NCI-H345 treated with DMSO at 0.1 percent for 48 hours (cell line): ENCODE measurements at regions not wholly inside any gene's neighbourhood (a gene's known extent, or its start where the extent isn't known, plus 50 kb on each side); places are given as distances from the start of the nearest gene placed in this dataset.

Source experiments
- DNase-seq: peaks from one replicate; lab custom pipeline; 2025; ENCODE audit not compliant: unreplicated experiment; lab: John Stamatoyannopoulos, UW

DNA sequence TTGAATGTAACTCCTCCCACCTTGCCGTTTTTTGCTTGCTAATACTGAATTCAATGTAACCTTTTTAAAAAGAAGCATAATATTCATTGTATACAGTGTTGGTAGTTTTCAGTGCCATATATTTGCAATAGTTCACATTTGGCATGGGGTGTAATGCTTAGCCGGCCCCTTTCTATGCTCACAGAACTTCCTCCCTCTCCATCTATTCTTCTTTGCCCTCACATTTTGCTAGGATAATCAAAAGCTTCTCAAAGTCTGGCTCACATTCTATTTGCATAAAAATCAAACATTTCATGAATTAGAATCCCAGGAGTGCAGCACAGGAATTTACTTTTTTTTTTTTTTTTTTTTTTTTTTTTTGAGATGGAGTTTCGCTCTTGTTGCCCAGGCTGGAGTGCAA lies 226.3 kb upstream of the MPDZ start:
- no peak for DNase-seq

DNA sequence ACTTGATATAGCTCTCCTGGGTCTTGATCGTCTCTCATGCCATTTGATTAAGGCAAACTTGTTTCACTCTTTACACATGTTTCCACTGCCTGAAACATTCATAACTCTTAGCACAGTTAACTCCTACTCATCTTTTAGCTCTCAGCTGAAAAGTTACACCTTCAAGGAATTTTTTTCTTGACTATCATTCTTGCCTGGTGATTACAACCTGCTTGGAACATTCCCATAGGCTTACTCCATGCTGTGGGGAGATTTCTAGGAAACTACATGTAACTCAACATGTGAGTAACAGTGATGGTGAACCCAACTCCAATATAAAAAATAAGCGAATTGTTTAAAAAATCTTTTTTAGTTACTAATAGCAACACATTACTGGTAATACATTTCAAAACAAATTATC lies 224.1 kb upstream of the MPDZ start:
- no peak for DNase-seq

DNA sequence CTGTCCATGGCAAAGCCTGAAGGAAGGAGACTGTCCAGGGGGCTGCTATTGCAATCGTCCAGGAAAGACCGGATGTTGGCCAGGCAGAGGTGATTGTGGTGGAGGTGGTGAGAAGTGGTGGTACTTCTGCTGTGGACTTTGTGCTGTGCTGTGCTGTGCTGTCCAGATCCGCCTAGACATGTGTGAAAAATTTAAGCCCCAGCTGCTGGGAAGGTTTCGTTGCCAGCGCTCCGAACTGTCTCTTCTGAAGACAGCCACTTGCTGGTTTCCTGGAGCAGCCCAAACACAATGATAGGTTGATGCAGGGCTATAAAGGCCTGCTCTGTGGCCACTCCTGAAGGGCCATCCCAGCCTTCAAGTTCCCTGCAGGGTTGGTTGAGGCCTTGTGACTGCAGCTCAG lies 223.0 kb upstream of the MPDZ start:
- DNase-seq = no peak

DNA sequence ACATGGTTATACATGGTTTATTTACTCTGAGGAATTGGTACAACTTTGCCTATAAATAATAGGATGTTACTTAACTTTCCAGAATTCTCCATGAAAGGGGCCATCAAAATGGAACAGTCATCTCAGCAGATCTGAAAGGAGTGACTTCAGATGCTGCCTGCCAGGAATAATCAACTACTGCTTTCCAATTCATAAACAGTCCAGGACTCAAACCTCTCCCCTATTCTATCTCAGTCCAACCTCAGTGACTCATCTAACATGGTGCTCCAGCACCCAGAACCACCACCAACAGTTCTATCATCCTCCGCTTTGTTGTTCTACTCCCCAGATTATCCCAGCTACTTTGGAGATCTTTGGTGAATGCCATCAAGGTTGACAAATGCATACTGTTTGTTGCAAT lies 221.5 kb upstream of the MPDZ start:
- no peak for DNase-seq

DNA sequence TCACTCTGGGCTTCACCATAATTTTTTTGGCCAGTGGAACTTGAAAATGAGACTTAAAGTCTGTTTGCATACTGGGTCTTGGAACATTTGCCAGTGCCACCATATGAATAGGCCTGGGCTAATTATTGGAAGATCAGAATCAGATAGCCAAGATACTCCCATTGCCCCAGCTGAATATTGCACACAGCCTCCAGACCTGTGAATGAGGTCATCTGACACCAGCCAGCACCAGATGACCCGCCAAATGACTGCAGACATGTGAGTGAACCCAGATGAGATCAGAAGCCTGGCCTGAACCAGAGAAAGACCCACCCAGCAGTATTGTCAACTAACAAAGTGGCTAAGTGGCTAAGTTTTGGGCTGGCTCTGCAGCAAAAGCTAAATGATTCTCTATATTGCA lies 220.5 kb upstream of the MPDZ start:
- DNase-seq = no peak

DNA sequence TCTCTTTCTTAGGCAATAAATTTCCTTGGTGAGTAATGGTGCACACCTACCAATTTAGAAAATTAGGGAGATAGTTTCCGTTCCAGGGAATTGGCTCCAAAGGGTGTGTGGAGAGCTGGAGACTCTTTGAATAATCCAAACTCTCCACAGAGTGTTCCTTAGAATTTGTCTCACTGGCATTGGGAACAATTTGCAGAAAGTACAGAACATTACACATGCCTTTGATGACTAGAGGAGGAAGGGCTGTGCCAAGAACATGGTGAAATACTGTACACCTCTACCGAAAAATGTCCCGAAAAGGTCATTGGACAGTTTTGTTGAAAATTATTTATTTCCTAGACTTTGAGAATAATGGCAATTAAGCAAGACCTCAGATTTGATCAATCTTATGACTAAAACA lies 214.2 kb upstream of the MPDZ start:
- DNase-seq = no peak

DNA sequence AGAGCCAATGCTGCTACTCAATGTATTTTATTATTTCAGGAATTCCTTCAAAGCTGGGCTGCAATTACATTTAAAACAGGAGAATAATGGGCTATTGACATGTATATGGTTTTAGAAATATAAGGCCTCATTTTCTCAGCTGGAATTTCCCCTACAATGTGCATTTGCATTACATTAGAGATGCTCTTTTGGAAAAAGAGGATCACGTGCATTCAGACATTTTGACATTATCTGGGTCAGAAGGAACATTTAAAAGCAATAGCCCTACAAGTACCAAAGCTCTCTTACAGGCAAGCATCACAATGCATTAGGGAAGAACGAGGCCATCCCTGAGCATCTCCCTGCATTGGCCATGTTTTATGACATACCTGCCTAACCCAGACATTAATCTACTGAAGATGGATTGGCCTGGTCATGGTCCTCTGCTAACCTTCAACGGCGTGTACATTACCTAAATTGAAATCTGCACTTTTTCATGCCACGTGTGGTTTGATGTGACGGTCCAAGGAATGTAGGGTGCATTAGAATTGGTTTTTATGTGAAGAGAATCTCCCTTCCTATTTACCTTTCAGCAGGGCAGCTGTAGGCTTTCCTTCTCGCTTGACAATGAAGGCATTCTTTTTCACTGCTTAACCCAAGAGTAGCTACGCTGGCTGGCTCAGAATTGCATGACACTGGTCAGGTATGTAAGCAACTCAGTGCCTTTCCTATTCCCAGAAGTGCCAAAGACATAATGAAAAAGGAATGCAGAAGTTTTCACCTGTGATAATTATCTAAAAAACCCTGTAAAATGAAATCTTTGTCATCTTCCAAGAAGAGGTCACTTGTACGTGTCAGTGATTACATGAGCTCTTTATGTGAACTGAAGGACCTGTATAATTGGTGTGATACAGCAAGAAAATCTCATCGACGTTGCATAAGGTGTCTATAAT lies 212.3 kb upstream of the MPDZ start:
- DNase-seq = no peak

DNA sequence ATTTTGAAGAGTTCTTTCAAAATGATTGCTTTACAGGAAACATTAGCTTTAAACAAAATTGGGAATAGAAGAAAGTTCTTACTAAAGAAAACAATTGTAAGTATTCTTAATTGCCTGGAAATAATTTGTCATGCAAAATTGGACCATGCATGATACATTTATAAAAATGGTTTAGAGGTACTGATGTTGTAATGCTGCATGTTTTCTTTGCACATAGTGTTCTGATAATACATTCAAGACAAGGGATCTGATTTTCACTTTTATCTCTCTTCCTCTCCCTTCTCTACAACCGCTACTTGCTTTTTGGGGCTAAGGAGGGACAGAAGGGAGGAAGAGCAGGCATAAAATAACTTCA lies 211.6 kb upstream of the MPDZ start:
- DNase-seq = no peak

DNA sequence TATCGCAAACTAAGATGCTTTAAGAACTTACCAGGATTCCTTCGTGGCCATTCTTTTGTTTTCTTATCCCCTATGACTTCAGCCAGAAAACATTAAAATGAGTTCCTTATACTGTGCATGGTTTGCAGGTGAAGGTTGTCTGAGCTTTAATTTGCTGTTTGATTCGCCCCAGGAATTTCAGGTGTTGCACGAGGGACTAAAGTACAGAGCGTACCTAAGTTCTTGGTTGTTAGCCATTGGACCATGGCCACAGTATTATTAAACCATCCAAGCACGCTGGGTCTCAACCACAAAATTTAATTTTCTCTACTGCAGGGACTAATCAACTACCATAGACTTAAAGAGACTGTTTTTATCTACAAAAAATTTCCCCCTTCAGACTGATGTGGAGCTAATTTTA lies 208.4 kb upstream of the MPDZ start:
- DNase-seq = no peak

DNA sequence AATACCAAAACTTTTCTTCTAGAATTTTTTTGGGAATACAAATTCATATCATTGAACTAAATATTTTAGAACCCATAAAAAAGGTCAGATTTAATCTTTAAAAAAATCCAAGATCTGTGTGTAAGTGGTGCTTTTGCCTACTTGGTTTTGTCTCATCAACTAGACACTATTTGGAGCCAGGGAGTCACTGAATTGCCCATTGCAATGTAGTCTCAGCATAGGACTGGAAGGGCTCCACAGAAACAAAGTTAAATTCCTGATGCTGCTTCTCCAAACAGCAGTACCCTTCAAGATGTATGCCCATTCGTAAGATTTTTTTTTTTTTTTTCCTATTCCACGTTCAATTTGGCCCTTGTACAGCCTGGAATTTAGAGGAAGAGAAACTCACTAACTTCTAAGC lies 208.0 kb upstream of the MPDZ start:
- DNase-seq = no peak

DNA sequence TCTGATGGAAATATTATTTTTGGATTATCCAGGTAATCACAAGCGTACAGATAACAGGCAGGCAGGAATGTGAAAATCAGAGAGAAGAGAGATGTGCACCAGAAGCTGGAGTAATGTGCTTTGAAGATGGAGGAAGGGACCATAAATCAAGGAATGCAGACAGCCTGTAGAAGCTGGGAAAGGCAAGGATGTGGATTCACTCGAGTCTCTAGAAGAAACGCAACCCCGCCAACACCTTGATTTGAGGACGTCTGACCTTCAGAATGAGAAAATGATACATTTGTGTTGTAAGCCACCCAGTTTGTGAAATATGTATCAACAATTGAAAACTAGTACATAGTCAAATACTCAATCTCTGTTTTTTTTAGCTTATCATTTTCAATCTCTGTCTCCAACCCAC lies 207.6 kb upstream of the MPDZ start:
- DNase-seq = no peak

DNA sequence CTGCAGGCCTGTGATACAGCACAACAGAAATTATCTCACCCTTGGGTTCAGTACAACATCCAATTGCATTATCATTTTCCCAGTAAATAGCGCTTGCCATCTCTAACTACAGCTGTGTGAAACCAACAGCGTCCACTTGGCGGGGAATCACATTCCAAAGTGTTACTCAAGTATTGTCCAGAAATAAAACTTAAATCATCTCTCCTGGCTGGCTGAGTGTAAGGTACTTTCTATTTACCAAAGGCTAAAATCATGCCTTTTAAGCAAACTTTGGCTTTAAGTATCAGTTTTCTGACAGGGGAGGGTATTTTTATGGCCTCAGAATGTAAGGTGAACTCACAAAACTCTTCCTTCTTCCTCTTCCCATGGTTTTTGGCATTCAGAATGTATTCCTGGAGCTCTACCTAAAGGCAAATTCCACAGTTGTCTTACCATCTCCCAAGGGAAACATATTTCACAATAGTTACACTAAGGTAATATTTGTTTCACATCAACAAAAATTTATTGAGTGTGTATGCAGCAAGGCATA lies 205.6 kb upstream of the MPDZ start:
- no peak for DNase-seq

DNA sequence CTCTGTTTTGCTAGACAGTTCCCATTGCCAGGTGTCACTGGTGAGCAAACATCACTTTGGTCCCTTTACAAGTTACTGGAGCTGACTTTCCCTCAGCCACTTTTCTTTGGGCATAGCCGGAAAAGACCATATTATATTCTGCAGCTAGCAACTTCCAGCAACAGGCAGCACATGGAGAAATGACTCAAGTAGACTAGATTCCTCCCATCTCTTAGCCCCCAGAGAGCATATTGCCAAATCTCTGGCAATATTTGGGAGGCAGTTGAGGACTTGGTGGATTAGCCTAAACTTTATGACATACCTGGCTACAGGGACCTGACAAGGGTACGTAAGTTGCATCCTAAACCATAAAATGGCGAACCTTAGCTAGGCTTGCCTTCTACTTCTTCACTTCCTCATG lies 204.7 kb upstream of the MPDZ start:
- no peak for DNase-seq

DNA sequence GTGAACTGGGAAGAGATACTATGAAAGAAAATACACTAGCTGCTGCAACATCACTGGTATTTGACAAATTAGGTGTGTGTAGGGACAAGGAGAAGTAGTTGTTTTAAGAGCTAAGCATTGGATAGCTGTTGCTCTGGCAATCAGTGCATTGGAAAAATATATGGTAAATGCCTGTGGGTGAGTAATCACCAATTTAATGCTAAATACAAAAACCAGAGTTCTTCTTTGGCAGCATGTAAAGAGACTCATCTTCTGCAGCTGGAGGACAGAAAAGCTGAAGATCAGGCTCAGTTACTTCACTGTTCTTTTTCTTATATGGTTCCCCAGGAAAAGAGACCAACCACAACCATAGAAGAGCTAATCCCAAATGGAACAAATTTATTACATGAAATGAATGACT lies 201.8 kb upstream of the MPDZ start:
- DNase-seq = no peak

DNA sequence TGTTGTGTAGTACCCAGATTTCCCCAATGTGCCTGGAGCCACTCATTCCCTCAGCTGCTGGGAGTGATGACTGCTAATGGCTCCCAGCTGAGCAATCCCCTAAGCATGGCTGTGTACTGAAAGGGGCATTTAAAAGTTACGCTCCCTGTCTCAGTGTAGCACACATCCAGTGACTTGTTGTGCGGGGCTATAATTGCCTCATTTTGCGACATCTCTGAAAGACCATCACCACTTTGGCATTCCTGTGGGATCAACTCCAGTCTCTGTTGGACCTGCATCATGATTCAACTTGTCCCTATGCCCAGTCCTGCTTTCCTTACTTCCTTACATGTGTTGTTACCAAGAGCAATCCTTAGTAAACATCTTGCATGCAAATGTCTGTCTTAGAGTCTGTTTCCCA lies 201.2 kb upstream of the MPDZ start:
- no peak for DNase-seq

DNA sequence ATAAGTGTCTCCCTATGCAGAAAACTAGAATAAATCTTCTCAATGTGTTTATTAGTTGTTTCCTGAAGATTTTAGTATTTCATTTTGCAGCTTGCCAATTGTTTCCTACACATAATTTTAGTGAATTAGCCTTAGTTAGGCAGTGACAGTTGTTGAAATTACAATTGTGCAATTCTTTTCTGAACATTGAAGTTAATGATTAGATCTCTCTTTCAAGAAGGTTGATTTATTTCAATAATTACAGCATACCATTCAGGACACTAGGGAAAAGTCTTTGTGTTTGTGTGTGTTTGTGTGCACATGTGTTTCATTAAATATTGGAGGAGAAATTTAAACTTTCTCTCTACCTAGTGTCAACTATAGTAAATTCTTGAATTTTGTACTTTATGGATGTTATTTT lies 199.6 kb upstream of the MPDZ start:
- no peak for DNase-seq

DNA sequence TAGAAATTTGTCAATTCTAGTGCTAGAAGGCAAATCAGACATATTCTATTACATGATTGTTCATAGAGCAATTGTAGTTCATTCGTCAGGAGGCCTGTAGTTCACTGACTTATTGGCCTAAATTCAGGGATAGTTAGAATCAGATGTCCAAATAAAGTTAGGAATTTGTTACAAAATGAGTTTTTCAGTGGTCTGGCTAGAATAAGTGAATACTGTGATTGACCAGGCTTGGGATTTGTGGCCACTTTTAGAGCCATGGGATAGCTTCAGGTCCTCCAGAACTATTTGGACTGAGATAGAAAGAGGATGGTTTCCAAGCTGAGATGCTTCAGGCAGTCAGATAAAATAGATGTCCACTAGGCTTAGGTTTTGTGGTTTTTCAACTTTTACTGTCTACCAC lies 199.1 kb upstream of the MPDZ start:
- no peak for DNase-seq

DNA sequence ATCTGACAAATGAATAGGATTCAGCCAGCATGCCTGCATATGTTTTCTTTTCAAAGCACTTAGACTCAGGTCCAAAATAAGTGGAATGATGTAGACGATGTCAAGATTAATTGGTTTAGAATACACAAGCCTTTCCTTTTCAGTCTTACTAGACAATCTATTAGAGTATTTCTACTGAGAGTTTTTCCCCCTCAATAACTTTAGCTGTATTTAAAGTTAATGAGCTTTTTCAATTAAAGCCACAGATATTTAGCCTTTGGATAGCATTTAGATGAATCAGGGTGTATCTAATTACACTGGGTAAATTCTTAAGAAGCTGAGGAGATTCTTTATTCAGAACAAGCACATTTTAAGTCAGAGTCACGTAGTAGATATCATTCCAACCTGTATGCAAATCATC lies 198.7 kb upstream of the MPDZ start:
- no peak for DNase-seq

DNA sequence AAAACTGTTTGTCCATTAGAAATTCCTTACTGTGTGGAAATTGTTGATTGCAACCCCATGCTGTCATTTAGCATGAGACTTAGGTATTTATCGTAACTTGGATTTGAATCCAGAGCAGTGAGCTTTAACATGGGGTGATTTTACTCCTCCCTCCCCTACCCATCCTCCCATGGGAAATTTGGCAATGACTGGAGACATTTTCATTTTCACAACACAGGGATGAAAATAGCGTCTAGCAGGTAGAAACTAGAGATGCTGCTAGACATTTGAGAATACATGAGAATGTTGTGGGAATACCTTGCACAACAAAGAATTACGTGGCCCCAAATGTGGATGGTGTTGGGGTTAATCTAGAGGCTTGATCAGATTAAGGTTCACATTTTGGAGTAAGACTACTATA lies 191.3 kb upstream of the MPDZ start:
- no peak for DNase-seq

DNA sequence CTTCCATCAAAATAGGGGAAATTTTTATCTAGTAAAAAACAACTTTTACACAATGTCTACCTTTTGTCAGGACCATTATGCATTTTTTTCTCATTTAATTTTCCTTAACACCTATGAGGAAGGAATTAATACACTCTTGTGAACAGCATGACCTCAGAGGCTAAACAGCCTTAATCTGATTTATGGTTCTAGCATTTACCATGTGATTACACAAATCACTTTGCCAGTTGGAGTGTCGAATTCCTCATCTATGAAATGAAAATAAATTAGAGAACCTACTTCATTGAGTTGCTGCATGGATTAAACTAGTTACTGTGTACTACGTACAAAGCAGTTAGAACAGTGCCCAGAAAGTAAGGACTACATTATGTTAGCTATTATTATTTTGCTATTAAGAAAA lies 187.7 kb upstream of the MPDZ start:
- DNase-seq = no peak

DNA sequence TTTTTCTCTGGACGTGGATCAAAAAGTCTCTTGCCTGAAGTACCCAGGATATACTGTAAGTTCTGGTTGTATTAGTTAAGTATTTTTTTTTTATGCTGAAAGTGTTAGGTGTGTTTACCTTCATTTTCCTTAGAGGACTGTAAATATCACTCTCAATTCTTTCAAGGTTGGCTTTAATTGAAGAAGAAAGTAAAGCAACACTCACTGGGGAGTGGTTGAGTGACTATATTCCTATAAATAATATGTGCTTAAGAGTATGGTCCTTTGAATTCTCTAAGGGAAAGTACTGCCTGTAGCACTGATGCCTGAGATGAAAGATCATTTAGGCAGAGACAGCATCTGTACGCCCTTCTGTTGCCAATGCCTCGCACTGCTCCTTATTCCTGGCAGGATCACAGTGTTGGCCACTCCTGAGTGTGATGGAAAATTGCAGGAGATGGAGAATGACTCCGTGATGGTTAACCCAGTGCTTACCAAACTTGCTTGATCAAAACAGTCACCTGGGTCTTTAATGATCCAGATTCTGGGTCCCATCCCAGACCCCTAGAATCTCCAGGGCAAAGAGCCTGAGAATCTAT lies 182.0 kb upstream of the MPDZ start:
- no peak for DNase-seq

DNA sequence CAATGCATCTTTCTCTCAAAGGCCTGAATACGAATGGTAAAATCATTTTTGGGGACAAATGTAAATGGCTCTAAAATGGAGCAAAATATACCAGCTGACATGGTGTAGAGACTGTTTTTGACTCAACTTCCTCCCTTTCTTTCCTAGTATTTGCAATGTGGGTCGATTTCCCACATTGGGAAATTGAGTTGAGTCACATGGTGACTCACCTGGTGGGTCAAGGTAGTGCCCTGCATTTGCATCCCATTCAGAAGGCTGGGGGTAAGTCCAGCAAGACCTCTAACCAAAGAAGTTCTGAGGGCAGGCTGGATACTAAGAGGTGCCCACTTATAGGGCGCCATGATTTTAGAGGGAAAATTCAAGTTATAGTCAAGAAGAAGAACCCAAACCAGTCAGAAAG lies 179.6 kb upstream of the MPDZ start:
- DNase-seq = no peak

DNA sequence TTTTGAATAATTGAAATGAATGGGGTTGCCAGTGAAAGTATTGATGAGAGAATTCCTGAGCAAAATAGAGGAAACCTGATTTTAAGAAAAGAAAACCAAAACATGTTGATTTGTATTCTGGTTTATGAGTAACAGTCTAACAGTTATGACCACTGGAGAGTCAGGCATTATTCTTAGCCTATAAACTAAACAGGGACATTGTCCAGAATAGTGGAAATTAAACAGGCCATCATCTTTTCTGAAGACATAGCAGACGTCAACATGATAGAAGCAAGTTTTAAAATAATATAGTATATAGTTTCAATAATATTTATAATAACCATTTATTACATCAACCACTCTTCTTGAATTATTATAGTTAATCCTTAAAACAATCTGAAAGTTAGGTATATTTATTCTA lies 178.3 kb upstream of the MPDZ start:
- no peak for DNase-seq
